HG02588 (cell line): ENCODE measurements at regions not wholly inside any gene's neighbourhood (a gene's known extent, or its start where the extent isn't known, plus 50 kb on each side); places are given as distances from the start of the nearest gene placed in this dataset.
"Not testable (repeated sequence)": the region's sequence is repeated elsewhere in the genome, so short reads cannot be mapped to it uniquely, and the experiment has no call there.

Source experiments
- ATAC-seq: cut with Tn5 transposase; IDR thresholded peaks from one replicate; pipeline ENCODE4 v1.9.1; 2021; ENCODE audit warnings: mild to moderate bottlenecking, moderate library complexity; ENCODE audit not compliant: unreplicated experiment

DNA sequence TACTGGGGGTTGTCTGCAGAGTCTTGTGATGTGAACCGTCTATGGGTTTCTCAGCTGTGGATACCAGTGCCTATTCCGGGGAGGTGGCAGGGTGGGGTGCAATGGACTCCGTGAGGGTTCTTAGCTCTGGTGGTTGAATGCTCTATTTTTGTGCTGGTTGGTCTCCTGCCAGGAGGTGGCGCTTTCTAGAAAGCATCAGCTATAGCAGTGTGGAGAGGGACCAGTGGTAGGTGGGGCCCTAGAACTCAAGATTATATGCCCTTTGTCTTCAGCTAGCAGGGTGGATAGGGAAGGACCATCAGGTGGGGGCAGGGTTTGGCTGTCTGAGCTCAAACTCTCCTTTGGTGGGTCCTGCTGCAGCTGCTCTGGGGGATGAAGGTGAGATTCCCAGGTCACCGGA lies 127.3 kb upstream of the PLD5 start:
- ATAC-seq, result no peak

DNA sequence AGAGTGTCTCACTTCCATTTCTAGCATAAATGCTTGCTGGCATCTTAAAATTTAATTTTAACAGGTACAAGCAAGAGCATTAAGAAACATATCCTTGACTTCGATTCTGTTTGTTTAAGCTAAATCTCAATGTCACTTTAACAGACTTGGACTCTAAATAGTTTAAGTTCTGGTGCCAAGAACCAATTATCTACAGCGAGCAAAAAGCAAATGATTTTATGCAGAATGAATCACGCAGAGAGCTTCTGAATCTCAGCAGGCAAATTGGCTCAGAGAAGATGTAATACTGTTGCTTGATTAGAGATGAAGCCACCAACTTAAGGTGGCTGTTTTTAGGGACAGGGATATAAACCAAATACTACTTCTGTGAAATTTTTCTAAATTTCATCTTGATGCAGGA lies 117.0 kb upstream of the PLD5 start:
- ATAC-seq, result no peak

DNA sequence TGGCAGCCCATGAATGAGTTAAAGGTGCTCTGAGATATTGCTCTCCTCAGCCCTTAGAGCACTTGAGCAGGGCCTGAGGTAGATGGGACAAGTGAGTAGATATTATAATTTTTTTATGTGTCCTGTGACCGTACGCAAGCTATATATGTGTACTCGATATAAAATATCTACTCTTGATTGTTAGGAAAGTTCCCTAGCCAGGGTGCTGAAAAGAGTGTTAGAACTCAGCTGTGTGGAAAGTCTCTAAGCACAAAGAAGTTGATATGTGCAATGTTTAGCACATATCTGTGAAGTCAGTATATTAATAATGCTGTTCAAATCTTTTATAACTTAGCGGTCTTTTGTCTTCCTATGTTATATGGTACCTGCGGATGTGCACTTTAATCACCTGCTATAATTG lies 114.6 kb upstream of the PLD5 start:
- no peak for ATAC-seq

DNA sequence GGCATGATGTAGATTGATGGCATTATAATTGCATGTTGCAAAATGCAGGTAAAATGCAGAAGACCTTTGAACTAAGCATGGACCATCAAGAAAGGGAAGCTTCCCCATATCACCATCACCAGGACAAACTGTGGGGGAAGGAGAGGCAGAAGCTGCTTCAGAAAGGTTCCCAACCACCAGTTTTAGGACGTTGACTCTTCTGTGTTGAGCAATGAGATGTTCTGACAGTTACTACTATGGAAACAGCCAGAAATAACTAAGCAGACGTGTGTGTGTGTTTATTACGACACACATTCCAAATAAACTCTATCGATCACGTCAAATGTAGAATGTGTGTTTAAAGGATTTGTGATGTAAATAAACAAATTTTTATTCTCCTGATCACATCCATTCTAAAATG lies 110.2 kb upstream of the PLD5 start:
- no peak for ATAC-seq

DNA sequence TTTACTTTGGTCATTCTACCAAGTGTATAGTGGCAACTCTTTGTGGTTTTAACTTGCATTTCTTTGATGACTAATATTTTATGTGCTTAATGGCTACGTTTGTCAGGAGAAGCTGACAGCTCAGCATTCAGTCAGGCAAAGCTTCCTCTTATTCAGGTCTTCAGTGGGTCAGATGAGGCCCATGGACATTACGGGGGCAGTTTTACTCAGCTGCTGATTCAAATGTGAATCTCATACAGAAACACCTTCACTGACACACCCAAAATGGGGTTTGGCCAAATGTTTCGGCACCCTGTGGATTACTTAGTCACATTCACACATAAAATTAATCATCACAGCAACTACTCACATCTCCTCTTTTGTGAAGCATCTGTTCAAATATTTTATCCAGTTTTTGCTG lies 104.9 kb upstream of the PLD5 start:
- no peak for ATAC-seq

DNA sequence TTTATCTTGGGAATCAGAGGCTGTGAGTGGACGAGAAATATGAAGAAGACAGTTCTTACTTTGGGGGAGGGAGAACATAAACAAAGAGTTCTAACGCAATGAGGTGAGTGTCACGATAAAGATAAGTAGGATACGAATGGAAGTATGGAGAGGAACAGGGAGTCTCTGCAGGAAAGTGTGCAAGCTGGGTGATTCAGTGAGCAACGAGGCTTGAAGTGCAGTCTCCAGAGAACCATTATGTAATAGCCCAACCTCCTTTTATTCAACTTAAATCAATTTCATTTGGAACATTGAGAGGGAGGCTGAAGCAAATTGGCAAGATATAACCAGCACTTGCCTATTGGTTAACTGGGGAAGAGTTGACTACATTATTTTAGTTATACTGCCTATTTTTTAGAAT lies 99.3 kb upstream of the PLD5 start:
- no peak for ATAC-seq

DNA sequence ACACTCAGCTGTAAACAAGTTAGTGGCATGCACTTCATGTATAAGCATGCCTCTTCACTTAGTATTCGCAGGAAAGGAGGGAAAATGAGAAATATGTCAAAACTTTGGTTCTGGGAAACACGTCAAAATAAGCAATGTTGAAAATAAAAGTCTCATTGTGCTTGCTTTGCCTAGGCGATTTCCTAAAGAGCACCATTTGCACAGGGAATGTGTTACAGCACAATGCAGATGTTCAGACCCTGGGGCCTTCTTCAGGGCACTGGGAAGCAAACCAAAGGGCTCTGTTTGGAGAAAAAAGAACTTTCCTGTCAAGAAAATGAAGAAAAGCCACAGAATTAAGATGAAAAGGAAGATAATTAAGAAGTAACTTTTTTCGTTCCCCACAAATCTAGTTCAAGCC lies 98.6 kb upstream of the PLD5 start:
- no peak for ATAC-seq

DNA sequence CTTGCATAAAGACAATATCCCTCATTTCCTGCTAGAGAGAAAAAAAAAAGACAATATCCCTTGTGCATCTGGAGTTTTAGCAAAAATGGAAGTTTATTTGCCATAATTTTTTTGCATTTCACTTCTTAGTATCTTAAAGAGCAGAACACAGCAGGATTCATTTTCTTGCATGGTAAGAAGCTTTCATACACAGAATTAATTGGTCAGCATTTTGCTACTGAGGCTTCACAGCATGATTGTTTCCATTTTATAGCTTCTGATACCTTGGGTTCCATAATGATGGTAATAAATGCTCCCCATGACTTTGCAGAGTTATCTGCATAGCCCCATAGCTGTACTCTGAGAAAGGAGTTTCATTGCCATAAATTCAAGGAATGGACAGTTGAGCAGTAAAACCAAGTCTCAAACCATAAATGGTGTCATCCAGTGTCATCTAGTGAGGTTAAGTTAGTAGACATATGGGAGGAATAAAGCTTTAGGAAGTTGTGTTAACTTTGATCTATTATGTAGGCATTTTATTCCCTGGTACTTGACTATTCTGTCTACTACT lies 88.8 kb upstream of the PLD5 start:
- ATAC-seq, result no peak

DNA sequence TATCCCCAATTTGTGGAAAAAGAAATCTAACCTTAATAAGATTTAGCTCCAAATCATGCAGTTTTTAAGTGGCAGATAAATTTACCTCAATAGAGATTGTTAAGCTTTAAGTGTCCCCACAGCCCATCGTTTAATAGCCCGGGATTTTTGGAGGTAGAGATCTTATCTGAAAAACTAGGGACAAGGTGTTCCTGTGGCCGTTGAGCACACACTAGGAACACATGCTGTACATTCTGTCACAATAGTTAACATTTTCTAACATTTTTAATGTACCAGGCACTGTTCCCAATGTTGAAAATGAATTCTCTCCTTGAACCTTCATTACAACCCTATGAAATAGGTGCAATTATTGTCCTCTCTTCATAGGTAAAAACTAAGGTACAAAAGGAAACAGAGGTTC lies 85.7 kb upstream of the PLD5 start:
- ATAC-seq, result no peak

DNA sequence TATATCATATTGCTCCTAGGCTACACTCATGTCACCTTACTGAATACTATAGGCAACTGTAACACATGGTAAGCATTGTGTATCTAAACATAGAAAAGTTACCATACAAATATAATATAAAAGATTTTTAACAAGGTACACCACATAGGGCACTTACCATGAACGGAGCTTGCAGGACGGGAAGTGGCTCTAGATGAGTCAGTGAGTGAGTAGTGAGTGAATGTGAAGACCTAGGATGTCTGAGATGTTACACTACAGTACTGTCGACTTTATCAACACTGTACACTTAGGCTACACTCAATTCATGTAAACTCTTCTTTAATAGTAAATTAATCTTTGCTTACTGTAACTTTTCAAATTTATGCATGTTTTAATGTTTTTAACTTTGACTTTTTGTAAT lies 81.0 kb upstream of the PLD5 start:
- ATAC-seq, result no peak

DNA sequence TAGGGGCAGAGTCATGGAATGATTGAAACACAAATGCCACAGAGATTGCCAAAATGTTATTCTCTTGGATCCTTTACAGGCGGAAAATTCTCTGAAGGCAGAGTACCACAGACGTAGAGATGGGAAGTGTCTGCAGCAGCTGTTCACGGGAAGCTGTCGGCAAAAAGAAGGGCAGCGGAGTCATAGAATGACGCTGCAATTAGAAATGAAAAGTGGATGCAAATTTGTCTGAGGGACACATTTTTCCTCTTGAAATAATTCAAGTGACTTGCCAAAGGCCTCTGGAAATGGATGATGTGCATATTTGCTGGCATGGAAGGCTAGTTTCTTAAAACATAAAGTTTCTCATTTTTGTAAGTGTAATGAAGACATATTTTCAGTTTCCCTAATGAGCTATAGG lies 77.5 kb upstream of the PLD5 start:
- ATAC-seq, result no peak

DNA sequence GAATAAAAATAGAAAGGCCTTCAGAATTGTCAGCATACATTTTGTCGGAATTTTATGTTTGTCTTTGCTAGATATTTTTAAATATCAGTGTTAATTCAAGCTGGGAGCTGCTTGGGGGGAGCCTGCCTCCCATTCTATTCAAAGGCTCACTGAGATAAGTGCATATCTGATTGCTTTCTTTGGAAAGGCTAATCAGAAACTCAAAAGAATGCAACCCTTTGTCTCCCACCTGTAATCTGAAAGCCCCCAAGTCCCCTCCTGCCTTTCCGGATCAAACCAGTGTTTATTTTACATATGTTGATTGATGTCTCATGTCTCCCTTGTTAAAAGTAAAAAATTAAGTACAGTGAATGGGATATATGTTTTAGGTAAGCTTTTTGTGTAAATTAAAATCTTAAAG lies 69.3 kb upstream of the PLD5 start:
- ATAC-seq, result not testable (repeated sequence)

DNA sequence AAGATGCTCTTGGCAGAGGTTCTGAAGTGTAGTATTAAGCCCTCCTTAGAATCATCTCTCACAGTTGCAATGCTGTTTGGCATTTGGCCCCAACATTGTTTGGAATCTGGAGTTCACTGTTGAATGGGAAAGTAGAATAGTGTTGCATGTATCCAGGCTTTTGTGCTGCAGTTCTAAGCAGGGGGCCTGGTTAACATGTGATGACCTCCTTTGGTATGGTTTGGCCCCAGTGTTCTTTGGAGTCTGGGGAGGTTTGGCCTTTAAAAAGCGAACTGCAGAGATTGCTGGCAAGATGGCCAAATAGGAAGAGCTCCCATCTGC lies 61.8 kb upstream of the PLD5 start:
- ATAC-seq, result no peak

DNA sequence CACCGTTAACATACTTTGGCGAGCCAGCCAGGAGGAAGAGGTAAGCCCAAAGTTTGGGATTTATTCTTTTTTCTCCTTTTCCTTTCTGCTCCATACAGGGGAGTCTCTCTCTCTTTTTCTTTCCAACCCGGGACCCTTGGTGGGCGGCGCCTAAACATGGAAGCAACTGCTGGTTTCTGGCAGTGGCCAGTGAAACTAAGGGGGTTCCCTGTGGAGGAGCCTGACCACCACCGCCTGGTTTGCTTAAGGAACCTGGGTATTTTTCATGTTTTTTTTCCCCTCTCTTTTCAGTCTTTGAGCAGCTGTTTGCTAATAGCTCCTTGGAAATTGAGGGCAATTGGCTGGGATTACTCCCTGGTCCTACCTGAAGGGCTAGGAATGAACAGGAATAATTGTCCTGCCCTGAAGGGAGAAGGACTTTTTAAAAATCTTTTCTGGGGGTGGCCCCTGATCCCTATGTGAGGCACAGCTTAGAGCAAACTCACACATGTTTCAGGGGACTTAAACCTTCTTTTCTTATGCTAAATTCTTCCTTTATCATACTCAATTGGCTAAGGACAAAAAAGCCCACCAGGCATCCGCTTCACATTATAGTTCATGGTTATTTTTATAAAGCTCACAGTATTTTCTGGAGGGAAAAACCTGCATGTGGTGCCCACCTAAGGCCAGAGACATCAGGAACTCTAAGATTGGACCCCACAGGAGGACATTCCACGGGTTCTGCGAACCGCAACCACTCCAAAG lies 61.3 kb upstream of the PLD5 start:
- no peak for ATAC-seq

DNA sequence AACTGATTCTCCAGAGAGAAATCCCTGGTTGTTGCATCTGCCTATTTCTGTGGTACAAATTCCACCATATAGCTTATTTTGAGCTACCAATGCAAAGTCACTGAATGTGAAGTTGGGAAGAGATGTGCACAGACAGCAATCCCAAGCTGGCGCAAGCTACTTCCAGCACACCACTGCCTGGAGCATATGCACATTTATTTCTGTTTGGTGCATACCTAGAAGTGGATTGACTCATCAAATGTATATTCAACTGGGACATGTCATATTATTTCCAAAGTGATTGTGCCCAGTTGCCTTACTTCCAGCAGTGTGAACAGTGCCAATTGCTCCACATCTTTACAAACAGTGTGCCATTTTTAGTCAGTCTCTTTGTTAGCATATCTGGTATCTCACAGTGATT lies 58.2 kb upstream of the PLD5 start:
- no peak for ATAC-seq

DNA sequence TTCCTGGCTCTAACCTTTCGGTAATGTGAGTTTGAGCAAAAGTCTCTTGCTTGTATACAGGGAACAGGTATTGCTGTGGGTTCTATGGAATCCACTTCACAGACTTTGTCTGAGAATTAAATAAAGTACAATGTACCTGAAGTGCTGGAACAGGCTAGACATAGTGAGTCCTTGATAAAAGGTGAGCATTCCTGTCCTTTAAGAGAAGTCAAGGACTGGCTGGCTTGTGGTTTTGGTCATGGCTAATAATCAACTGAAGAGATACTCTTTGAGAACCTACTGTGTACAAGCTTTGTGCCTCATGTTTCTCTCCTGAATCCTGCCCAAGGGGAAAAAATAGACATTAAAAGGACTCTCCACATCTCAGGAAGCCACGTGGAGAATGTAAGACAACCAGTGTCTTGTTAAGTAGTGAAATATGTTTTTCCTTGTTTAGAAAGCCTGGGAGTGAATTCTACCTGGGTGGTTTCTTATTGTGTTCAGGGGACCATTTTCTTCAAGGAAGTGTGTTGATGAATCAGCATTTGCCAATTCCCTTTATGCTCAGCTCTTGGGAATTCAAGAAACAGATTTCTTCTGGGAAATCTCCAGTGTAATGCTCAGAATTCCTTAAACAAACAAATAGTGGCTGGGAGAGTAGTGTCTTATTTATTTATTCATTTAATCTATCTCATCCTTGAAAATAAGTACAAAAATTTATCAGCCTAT lies 55.2 kb upstream of the PLD5 start:
- ATAC-seq, result no peak
